ENCODE measurements at regions not wholly inside any gene's neighbourhood (a gene's known extent, or its start where the extent isn't known, plus 50 kb on each side); places are given as distances from the start of the nearest gene placed in this dataset.

DNA sequence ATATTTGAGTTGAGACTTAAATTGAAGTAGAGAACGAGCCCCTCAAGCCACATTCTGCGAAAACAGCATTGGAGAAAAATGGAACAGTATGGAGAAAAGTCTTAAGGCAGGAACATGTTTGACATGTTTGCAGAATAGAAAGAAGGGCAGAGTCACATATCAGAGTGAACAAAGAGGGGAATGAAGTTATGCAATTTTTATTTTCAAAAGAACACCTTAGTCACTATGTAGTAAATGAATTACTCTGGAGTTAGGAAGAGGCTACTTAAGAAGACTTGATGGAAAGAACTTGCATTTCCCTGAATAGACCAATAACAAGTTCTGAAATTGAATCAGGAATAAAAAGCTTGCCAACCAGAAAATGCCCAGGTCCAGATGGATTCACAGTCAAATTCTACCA is 391.4 kb upstream of the CDH19 start:
- TF ChIP-seq JUN (CRISPR knock-in tag; IDR thresholded peaks at IDR 0.05) = no peak
- TF ChIP-seq CTCF (IDR thresholded peaks at IDR 0.05) = no peak
- no peak for TF ChIP-seq ESRRA (CRISPR knock-in tag; IDR thresholded peaks at IDR 0.05; ENCODE audit: borderline replicate concordance)
- no peak for TF ChIP-seq ZNF219 (CRISPR knock-in tag; IDR thresholded peaks at IDR 0.05; ENCODE audit: borderline replicate concordance)
- no peak for TF ChIP-seq ETV6 (CRISPR knock-in tag; IDR thresholded peaks at IDR 0.05)
- no peak for TF ChIP-seq GRHL2 (CRISPR knock-in tag; IDR thresholded peaks at IDR 0.05; ENCODE audit: insufficient replicate concordance, severe bottlenecking)
- TF ChIP-seq, protein P1, sequence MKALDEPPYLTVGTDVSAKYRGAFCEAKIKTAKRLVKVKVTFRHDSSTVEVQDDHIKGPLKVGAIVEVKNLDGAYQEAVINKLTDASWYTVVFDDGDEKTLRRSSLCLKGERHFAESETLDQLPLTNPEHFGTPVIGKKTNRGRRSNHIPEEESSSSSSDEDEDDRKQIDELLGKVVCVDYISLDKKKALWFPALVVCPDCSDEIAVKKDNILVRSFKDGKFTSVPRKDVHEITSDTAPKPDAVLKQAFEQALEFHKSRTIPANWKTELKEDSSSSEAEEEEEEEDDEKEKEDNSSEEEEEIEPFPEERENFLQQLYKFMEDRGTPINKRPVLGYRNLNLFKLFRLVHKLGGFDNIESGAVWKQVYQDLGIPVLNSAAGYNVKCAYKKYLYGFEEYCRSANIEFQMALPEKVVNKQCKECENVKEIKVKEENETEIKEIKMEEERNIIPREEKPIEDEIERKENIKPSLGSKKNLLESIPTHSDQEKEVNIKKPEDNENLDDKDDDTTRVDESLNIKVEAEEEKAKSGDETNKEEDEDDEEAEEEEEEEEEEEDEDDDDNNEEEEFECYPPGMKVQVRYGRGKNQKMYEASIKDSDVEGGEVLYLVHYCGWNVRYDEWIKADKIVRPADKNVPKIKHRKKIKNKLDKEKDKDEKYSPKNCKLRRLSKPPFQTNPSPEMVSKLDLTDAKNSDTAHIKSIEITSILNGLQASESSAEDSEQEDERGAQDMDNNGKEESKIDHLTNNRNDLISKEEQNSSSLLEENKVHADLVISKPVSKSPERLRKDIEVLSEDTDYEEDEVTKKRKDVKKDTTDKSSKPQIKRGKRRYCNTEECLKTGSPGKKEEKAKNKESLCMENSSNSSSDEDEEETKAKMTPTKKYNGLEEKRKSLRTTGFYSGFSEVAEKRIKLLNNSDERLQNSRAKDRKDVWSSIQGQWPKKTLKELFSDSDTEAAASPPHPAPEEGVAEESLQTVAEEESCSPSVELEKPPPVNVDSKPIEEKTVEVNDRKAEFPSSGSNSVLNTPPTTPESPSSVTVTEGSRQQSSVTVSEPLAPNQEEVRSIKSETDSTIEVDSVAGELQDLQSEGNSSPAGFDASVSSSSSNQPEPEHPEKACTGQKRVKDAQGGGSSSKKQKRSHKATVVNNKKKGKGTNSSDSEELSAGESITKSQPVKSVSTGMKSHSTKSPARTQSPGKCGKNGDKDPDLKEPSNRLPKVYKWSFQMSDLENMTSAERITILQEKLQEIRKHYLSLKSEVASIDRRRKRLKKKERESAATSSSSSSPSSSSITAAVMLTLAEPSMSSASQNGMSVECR (CRISPR knock-in tag; IDR thresholded peaks at IDR 0.05; ENCODE audit: borderline replicate concordance) = no peak
- no peak for TF ChIP-seq PRDM15 (CRISPR knock-in tag; IDR thresholded peaks at IDR 0.05)
- no peak for TF ChIP-seq ZSCAN18 (CRISPR knock-in tag; IDR thresholded peaks at IDR 0.05)
- no peak for TF ChIP-seq NFE2L1 (CRISPR knock-in tag; IDR thresholded peaks at IDR 0.05)
- no peak for TF ChIP-seq TCF7 (CRISPR knock-in tag; IDR thresholded peaks at IDR 0.05; ENCODE audit: low read depth)
- no peak for TF ChIP-seq ATF3 (CRISPR knock-in tag; conservative IDR thresholded peaks at IDR 0.05)
- no peak for TF ChIP-seq E2F5 (CRISPR knock-in tag; IDR thresholded peaks at IDR 0.05)
